H1 (cell line): ENCODE measurements at regions not wholly inside any gene's neighbourhood (a gene's known extent, or its start where the extent isn't known, plus 50 kb on each side); places are given as distances from the start of the nearest gene placed in this dataset.

Source experiments
- CTCF ChIA-PET: fragments of 300-600 bp; sonication (Branson Sonifier 250); formaldehyde crosslinking; loops from one replicate; lab custom pipeline; 2021; ENCODE audit not compliant: partially characterized antibody; lab: Charles Lee
- POLR2A ChIA-PET: fragments of 300-600 bp; sonication (Branson Sonifier 250); formaldehyde crosslinking; loops from one replicate; lab custom pipeline; 2021; ENCODE audit warnings: inconsistent platforms; ENCODE audit not compliant: partially characterized antibody; lab: Charles Lee
- DNase-seq, 2 experiments: peaks; one replicate each; pipeline versions ENCODE4 v3.0.0 to v3.0.0-alpha.2; 2010 to 2022; ENCODE audit warnings: low spot score in 2 of 2, low read depth in 1 of 2, mixed read lengths in 1 of 2
- FAIRE-seq: peaks from 2 replicates; lab custom pipeline; 2011; peaks lifted over from hg19 to GRCh38; lab: Jason Lieb, UNC
- H2AFZ ChIP-seq: 2 replicates; pipeline ENCODE4 v1.8.1; 2012; ENCODE audit warnings: low read length, inconsistent platforms
- H2AK5ac ChIP-seq: 2 replicates; pipeline ENCODE4 v1.6.1; 2013; ENCODE audit warnings: low read depth, low read length
- H2BK120ac ChIP-seq: replicated peaks from 2 replicates; pipeline ENCODE3; 2013; ENCODE audit warnings: low read depth, low read length, inconsistent platforms
- H2BK12ac ChIP-seq: 2 replicates; pipeline ENCODE4 v1.6.1; 2013; ENCODE audit warnings: low read depth, low read length
- H2BK15ac ChIP-seq: 2 replicates; pipeline ENCODE4 v1.6.1; 2013; ENCODE audit warnings: low read length
- H2BK20ac ChIP-seq: 2 replicates; pipeline ENCODE4 v1.6.1; 2013; ENCODE audit warnings: low read length
- H2BK5ac ChIP-seq: 2 replicates; pipeline ENCODE4 v1.6.1; 2013; ENCODE audit warnings: low read depth, low read length
- H3K14ac ChIP-seq: 2 replicates; pipeline ENCODE4 v1.6.1; 2013; ENCODE audit warnings: inconsistent platforms; ENCODE audit not compliant: insufficient read length
- H3K18ac ChIP-seq: 2 replicates; pipeline ENCODE4 v1.6.1; 2013; ENCODE audit warnings: low read length; ENCODE audit errors: extremely low read depth
- H3K23ac ChIP-seq: 2 replicates; pipeline ENCODE4 v1.6.1; 2013; ENCODE audit warnings: inconsistent platforms; ENCODE audit not compliant: insufficient read length
- H3K23me2 ChIP-seq: 2 replicates; pipeline ENCODE4 v1.6.1; 2013; ENCODE audit warnings: low read depth, low read length
- H3K27ac ChIP-seq: 2 replicates; pipeline ENCODE4 v1.6.1; 2011; ENCODE audit warnings: low read depth, low read length, inconsistent platforms
- H3K27me3 ChIP-seq, 4 experiments: replicated peaks in 1 of 4; 1 replicate in 1 of 4; 2 replicates in 3 of 4; pipeline versions ENCODE4 v1.6.1 to v1.8.1; 2011 to 2013; ENCODE audit warnings: low read length in 3 of 4, mild to moderate bottlenecking in 3 of 4, inconsistent platforms in 2 of 4, mixed read lengths in 2 of 4, moderate library complexity in 1 of 4; ENCODE audit not compliant: control insufficient read depth in 3 of 4, insufficient read depth in 3 of 4; ENCODE audit errors: extremely low read depth in 1 of 4
- H3K36me3 ChIP-seq, 4 experiments: 2 replicates each; pipeline versions ENCODE4 v1.6.1 to v1.8.1; 2011 to 2013; ENCODE audit warnings: mild to moderate bottlenecking in 4 of 4, low read length in 3 of 4, moderate library complexity in 2 of 4, control low read depth in 1 of 4, inconsistent platforms in 1 of 4; ENCODE audit not compliant: insufficient read depth in 4 of 4, control insufficient read depth in 2 of 4
- H3K4ac ChIP-seq: replicated peaks from 2 replicates; pipeline ENCODE3; 2013; ENCODE audit warnings: low read length, low read depth, mixed read lengths, inconsistent platforms; ENCODE audit not compliant: insufficient read length
- H3K4me1 ChIP-seq, 4 experiments: replicated peaks in 1 of 4; 1 replicate in 1 of 4; 2 replicates in 3 of 4; pipeline versions ENCODE4 v1.6.1 to v1.8.1; 2011 to 2013; ENCODE audit warnings: low read length in 3 of 4, inconsistent platforms in 2 of 4, mixed read lengths in 1 of 4; ENCODE audit not compliant: insufficient read depth in 4 of 4, control insufficient read depth in 3 of 4
- H3K4me2 ChIP-seq, 2 experiments: 2 replicates each; pipeline versions ENCODE4 v1.6.1 to v1.8.1; 2011 to 2013; ENCODE audit warnings: low read depth in 2 of 2, low read length in 2 of 2, control low read depth in 1 of 2, inconsistent platforms in 1 of 2, mild to moderate bottlenecking in 1 of 2; ENCODE audit not compliant: insufficient read depth in 1 of 2
- H3K4me3 ChIP-seq, 4 experiments: fragments of 200-600, 300-600 bp in 1 of 4; sonication (generic), shearing (Covaris generic), sonication (Bioruptor Twin) in 1 of 4; 2 replicates each; pipeline versions ENCODE4 v1.5.1 to v1.8.1; 2011 to 2016; ENCODE audit warnings: low read length in 4 of 4, low read depth in 3 of 4, control low read depth in 2 of 4, inconsistent platforms in 2 of 4, mild to moderate bottlenecking in 2 of 4, mixed read lengths in 1 of 4, moderate library complexity in 1 of 4; ENCODE audit not compliant: insufficient read depth in 2 of 4; ENCODE audit errors: extremely low read depth in 1 of 4
- H3K56ac ChIP-seq: replicated peaks from 2 replicates; pipeline ENCODE3; 2013; ENCODE audit warnings: low read depth, mild to moderate bottlenecking, mixed read lengths, low read length, inconsistent platforms; ENCODE audit not compliant: insufficient read length
- H3K79me1 ChIP-seq: 2 replicates; pipeline ENCODE4 v1.6.1; 2013; ENCODE audit warnings: low read depth, low read length, control low read depth
- H3K79me2 ChIP-seq, 2 experiments: 2 replicates each; pipeline versions ENCODE4 v1.6.1 to v1.8.1; 2012 to 2013; ENCODE audit warnings: low read length in 2 of 2, mild to moderate bottlenecking in 2 of 2, inconsistent platforms in 1 of 2; ENCODE audit not compliant: insufficient read depth in 2 of 2, control insufficient read depth in 1 of 2
- H3K9ac ChIP-seq, 4 experiments: replicated peaks in 1 of 4; 1 replicate in 1 of 4; 2 replicates in 3 of 4; pipeline versions ENCODE4 v1.6.1 to v1.8.1; 2011 to 2013; ENCODE audit warnings: low read depth in 3 of 4, low read length in 3 of 4, control low read depth in 2 of 4, mild to moderate bottlenecking in 2 of 4, moderate library complexity in 2 of 4, inconsistent platforms in 1 of 4; ENCODE audit errors: extremely low read depth in 1 of 4
- H3K9me3 ChIP-seq, 2 experiments: 2 replicates each; pipeline versions ENCODE4 v1.6.1 to v1.8.1; 2012 to 2013; ENCODE audit warnings: mild to moderate bottlenecking in 2 of 2, moderate library complexity in 2 of 2, control low read depth in 1 of 2, inconsistent platforms in 1 of 2, low read depth in 1 of 2, low read length in 1 of 2, mixed read lengths in 1 of 2; ENCODE audit not compliant: insufficient read depth in 2 of 2
- H4K20me1 ChIP-seq, 2 experiments: replicated peaks in 1 of 2; 2 replicates each; pipeline versions ENCODE3 to v1.8.1; 2011 to 2013; ENCODE audit warnings: inconsistent platforms in 2 of 2, low read length in 2 of 2, mild to moderate bottlenecking in 1 of 2; ENCODE audit not compliant: insufficient read depth in 2 of 2, control insufficient read depth in 1 of 2
- H4K5ac ChIP-seq: 2 replicates; pipeline ENCODE4 v1.6.1; 2013; ENCODE audit warnings: low read length, low read depth, mixed read lengths, inconsistent platforms; ENCODE audit not compliant: insufficient read length
- H4K8ac ChIP-seq: 2 replicates; pipeline ENCODE4 v1.8.0; 2013; ENCODE audit warnings: mild to moderate bottlenecking, moderate library complexity, low read length, inconsistent platforms; ENCODE audit not compliant: insufficient read depth; ENCODE audit errors: extremely low read depth
- H4K91ac ChIP-seq: replicated peaks from 2 replicates; pipeline ENCODE3; 2013; ENCODE audit warnings: low read length, mixed read lengths, inconsistent platforms; ENCODE audit not compliant: insufficient read length
- ATF3 ChIP-seq: IDR thresholded peaks from 2 replicates; pipeline ENCODE4 v1.6.1; 2011; ENCODE audit warnings: low read depth, mild to moderate bottlenecking, low read length; ENCODE audit not compliant: insufficient read depth
- BCL11A ChIP-seq, 2 experiments: IDR thresholded peaks; one replicate each; pipeline ENCODE4 v1.6.1; 2011; ENCODE audit warnings: low read depth in 2 of 2, low read length in 2 of 2, mild to moderate bottlenecking in 2 of 2
- BRCA1 ChIP-seq: IDR thresholded peaks from 2 replicates; pipeline ENCODE4 v1.6.1; 2012; ENCODE audit warnings: low read depth, low read length, improper control_type of control experiment
- CTCF ChIP-seq, 3 experiments: IDR thresholded peaks; 1 replicate in 2 of 3; 2 replicates in 1 of 3; pipeline versions ENCODE4 v1.5.1 to v1.6.1; 2011; ENCODE audit warnings: low read length in 3 of 3, mild to moderate bottlenecking in 3 of 3, inconsistent platforms in 2 of 3, low read depth in 1 of 3, moderate library complexity in 1 of 3; ENCODE audit not compliant: insufficient read depth in 1 of 3; ENCODE audit errors: control extremely low read depth in 1 of 3
- E2F6 ChIP-seq: IDR thresholded peaks from 2 replicates; pipeline ENCODE4 v1.6.1; 2012; ENCODE audit warnings: inconsistent platforms
- NRF1 ChIP-seq: IDR thresholded peaks from 2 replicates; pipeline ENCODE4 v1.6.1; 2011; ENCODE audit warnings: mild to moderate bottlenecking, low read depth, low read length, improper control_type of control experiment
- POLR2A ChIP-seq, 2 experiments: IDR thresholded peaks; 1 replicate in 1 of 2; 2 replicates in 1 of 2; pipeline ENCODE4 v1.6.1; 2011; ENCODE audit warnings: low read depth in 2 of 2, low read length in 2 of 2, mild to moderate bottlenecking in 2 of 2; ENCODE audit errors: control extremely low read depth in 1 of 2
- RNF2 ChIP-seq: fragments of 200-900, 300-1000 bp; sonication (generic); IDR thresholded peaks from 2 replicates; pipeline ENCODE4 v1.7.1; 2016; ENCODE audit warnings: borderline replicate concordance, low read depth, mild to moderate bottlenecking, antibody characterized with exemption, low read length; ENCODE audit not compliant: poor library complexity, severe bottlenecking; ENCODE audit errors: missing control alignments
- RXRA ChIP-seq: IDR thresholded peaks from 2 replicates; pipeline ENCODE4 v1.6.1; 2011; ENCODE audit warnings: low read depth, mild to moderate bottlenecking, low read length, moderate library complexity; ENCODE audit not compliant: insufficient read depth
- SIN3A ChIP-seq, 2 experiments: IDR thresholded peaks in 1 of 2; conservative IDR thresholded peaks in 1 of 2; 2 replicates each; pipeline ENCODE4 v1.6.1; 2011 to 2012; ENCODE audit warnings: low read length in 2 of 2, improper control_type of control experiment in 1 of 2, low read depth in 1 of 2, mild to moderate bottlenecking in 1 of 2
- WGBS, 2 experiments: shearing (Covaris generic) in 1 of 2; methylation state at CpG; one replicate each; pipeline versions ENCODE4 v1.1.6 to v1.1.7; 2013 to 2015; ENCODE audit warnings: low lambda C conversion rate in 2 of 2, mixed read lengths in 2 of 2, inconsistent platforms in 1 of 2, low coverage in 1 of 2, missing lambda C conversion rate in 1 of 2; ENCODE audit not compliant: insufficient replicate concordance in 2 of 2, insufficient coverage in 1 of 2, insufficient read length in 1 of 2; ENCODE audit errors: extremely low coverage in 1 of 2, missing lambda C conversion rate in 1 of 2; 5-methylcytosine and 5-hydroxymethylcytosine counted together

GRCh38 chr11:15775797-15776196 lies 580.5 kb downstream of the SOX6 start:
- Histone ChIP-seq H4K20me1 (no peaks in the 10 kb centered on the region), H2BK12ac (no peak overlapping the region), H4K91ac (no peak overlapping the region), H3K4me1 (no peaks in the 10 kb centered on the region), H3K14ac (no peak overlapping the region), H3K79me1 (no peaks in the 10 kb centered on the region), H2AFZ (no peak overlapping the region), H4K8ac (no peak overlapping the region), H3K23me2 (no peaks in the 10 kb centered on the region), H2BK120ac (no peak overlapping the region), H2BK20ac (no peak overlapping the region), H3K27ac (no peak overlapping the region), H3K56ac (no peak overlapping the region), H2BK15ac (no peak overlapping the region), H3K18ac (no peak overlapping the region), H3K9ac (no peak overlapping the region), H2AK5ac (no peak overlapping the region), H4K5ac (no peak overlapping the region), H3K79me2 (no peaks in the 10 kb centered on the region), H2BK5ac (no peak overlapping the region), H3K36me3 (no peaks in the 10 kb centered on the region), H3K4me2 (no peak overlapping the region), H3K9me3 (no peaks in the 10 kb centered on the region), H3K27me3 (no peaks in the 10 kb centered on the region), H3K23ac (no peak overlapping the region), H3K4me3 (no peak overlapping the region), H3K4ac (no peak overlapping the region)
- ChIA-PET CTCF (interaction anchor here (1.1 to 6.2 kb wide), 6 partner anchors 8 to 449 kb away, joined by 3 to 28 read pairs (median 6); no protein-coding TSS in a partner anchor), POLR2A (no interaction called here)
- 94% methylated on average over 2 of the region's 2 CpGs; no CpG with 5 or more reads in 1 of the 2 experiments for WGBS, 2 experiments
- DNase-seq (no peak), FAIRE-seq (no peak)
- TF ChIP-seq BRCA1, result no peak
- no peak for TF ChIP-seq ATF3
- no peak for TF ChIP-seq CTCF (IDR thresholded peaks at IDR 0.05; ENCODE audit: control extremely low read depth in 1 of 3, insufficient read depth in 1 of 3, low read depth in 1 of 3, low read length in 3 of 3)
- TF ChIP-seq NRF1, result no peak
- TF ChIP-seq SIN3A (conservative IDR thresholded peaks at IDR 0.05 in 1 of 2, IDR thresholded peaks at IDR 0.05 in 1 of 2; ENCODE audit: low read depth in 1 of 2, low read length in 2 of 2), result no peak
- no peak for TF ChIP-seq RXRA
- TF ChIP-seq BCL11A (IDR thresholded peaks at IDR 0.05; ENCODE audit: low read depth in 2 of 2, low read length in 2 of 2), result no peak
- TF ChIP-seq E2F6, result no peak
- no peak for TF ChIP-seq POLR2A (IDR thresholded peaks at IDR 0.05; ENCODE audit: control extremely low read depth in 1 of 2, low read depth in 2 of 2, low read length in 2 of 2)
- no peak for TF ChIP-seq RNF2
